Panc1 (cell line): ENCODE measurements at regions not wholly inside any gene's neighbourhood (a gene's known extent, or its start where the extent isn't known, plus 50 kb on each side); places are given as distances from the start of the nearest gene placed in this dataset.
A peak's percentile ranks its signal among the peaks of the same experiment; 100 is the strongest.

Source experiments
- ATAC-seq: fragments of 200-7000 bp; cut with Tn5 transposase; 2 replicates; pipeline ENCODE4 v1.9.1; 2020; ENCODE audit warnings: mild to moderate bottlenecking, moderate library complexity
- BruUV-seq: library from RNA; stranded (reverse); fragments of 400-500 nt; replicated peaks from 2 replicates; lab custom pipeline; 2021; lab: Mats Ljungman, UMichigan
- CTCF ChIA-PET: fragments of 300-600 bp; sonication (Branson Sonifier 250); formaldehyde crosslinking; loops from one replicate; lab custom pipeline; 2022; ENCODE audit warnings: antibody characterized with exemption; lab: Charles Lee
- POLR2A ChIA-PET: fragments of 300-600 bp; sonication (Branson Sonifier 250); formaldehyde crosslinking; loops from one replicate; lab custom pipeline; 2022; ENCODE audit warnings: antibody characterized with exemption; lab: Charles Lee
- DNase-seq: peaks from one replicate; pipeline ENCODE4 v3.0.0-alpha.2; 2010; ENCODE audit warnings: low read depth, low spot score
- H3K27ac ChIP-seq: 2 replicates; pipeline ENCODE4 v1.5.1; 2011; ENCODE audit warnings: mild to moderate bottlenecking, low read length, inconsistent platforms
- H3K27me3 ChIP-seq: fragments of 200-500 bp; sonication (Bioruptor generic); 2 replicates; pipeline ENCODE4 v1.6.0; 2014; ENCODE audit warnings: low read length, inconsistent platforms; ENCODE audit not compliant: control insufficient read depth, insufficient read depth
- H3K36me3 ChIP-seq: fragments of 200-500 bp; sonication (Bioruptor generic); 2 replicates; pipeline ENCODE4 v1.5.1; 2014; ENCODE audit warnings: inconsistent platforms, mild to moderate bottlenecking, low read length, moderate library complexity; ENCODE audit not compliant: control insufficient read depth, insufficient read depth
- H3K4me1 ChIP-seq: 2 replicates; pipeline ENCODE4 v1.5.1; 2011; ENCODE audit warnings: inconsistent platforms, mild to moderate bottlenecking, low read length, moderate library complexity; ENCODE audit not compliant: control insufficient read depth, insufficient read depth
- H3K4me3 ChIP-seq, 2 experiments: 2 replicates each; pipeline ENCODE4 v1.5.1; 2011 to 2012; ENCODE audit warnings: low read depth in 2 of 2, low read length in 2 of 2, mild to moderate bottlenecking in 2 of 2, inconsistent platforms in 1 of 2, moderate library complexity in 1 of 2
- H3K9me3 ChIP-seq: fragments of 200-500 bp; sonication (Bioruptor generic); 2 replicates; pipeline ENCODE4 v1.5.1; 2014; ENCODE audit warnings: low read depth, mild to moderate bottlenecking, inconsistent platforms, low read length, moderate library complexity; ENCODE audit not compliant: control insufficient read depth, insufficient read depth
- POLR2AphosphoS5 ChIP-seq: IDR thresholded peaks from 2 replicates; pipeline ENCODE4 v1.6.1; 2012; ENCODE audit warnings: mild to moderate bottlenecking, low read depth, low read length, moderate library complexity
- SIN3A ChIP-seq: IDR thresholded peaks from 2 replicates; pipeline ENCODE4 v1.6.1; 2012; ENCODE audit warnings: low read depth, mild to moderate bottlenecking, low read length, moderate library complexity, borderline replicate concordance; ENCODE audit not compliant: insufficient read depth
- TCF7L2 ChIP-seq: IDR thresholded peaks from 2 replicates; pipeline ENCODE4 v1.6.1; 2011; ENCODE audit warnings: mild to moderate bottlenecking, low read depth, low read length, inconsistent platforms
- in situ Hi-C: cut with HindIII; loops from 2 replicates; pipeline ENCODE4 v1.10.0; 2016; ENCODE audit warnings: low sequenced_read_pairs, low pct_unique_long_range_greater_than_20kb
- intact Hi-C: fragments of 100-400 bp; cut with micrococcal nuclease; formaldehyde crosslinking; loops from one replicate; pipeline ENCODE4 v1.10.0; 2022; ENCODE audit not compliant: unreplicated experiment
- TF ChIP-seq, protein P1 (sequence below): fragments of 450-650 bp; IDR thresholded peaks from 2 replicates; pipeline ENCODE4 v1.5.1; 2017; ENCODE audit warnings: mild to moderate bottlenecking
- TF ChIP-seq, protein P2 (sequence below), 2 experiments: IDR thresholded peaks; 2 replicates each; pipeline ENCODE4 v1.6.1; 2011 to 2012; ENCODE audit warnings: low read depth in 2 of 2, control low read depth in 1 of 2, low read length in 1 of 2, mild to moderate bottlenecking in 1 of 2, moderate library complexity in 1 of 2; ENCODE audit not compliant: insufficient read depth in 1 of 2

DNA sequence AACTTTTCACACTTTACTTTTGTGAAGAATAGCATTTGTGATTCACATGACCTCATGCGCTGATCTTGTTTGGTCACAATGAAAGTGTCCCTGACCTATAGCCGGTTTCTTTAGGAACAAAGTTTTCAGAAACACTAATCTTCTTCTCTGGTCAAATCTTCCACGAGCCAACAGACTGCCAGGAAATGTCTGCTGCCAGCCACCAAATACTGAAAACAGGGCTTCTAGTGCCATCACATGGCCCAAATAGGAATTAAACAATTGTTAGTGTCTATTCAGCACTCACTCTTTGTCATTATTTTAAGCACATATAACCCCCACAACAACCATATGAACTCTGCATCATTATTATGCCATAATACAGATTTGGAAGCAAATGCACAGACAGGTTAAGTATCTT is 286.5 kb upstream of the SYT4 start:
- TF ChIP-seq POLR2AphosphoS5, result no peak
- TF ChIP-seq, protein P1, sequence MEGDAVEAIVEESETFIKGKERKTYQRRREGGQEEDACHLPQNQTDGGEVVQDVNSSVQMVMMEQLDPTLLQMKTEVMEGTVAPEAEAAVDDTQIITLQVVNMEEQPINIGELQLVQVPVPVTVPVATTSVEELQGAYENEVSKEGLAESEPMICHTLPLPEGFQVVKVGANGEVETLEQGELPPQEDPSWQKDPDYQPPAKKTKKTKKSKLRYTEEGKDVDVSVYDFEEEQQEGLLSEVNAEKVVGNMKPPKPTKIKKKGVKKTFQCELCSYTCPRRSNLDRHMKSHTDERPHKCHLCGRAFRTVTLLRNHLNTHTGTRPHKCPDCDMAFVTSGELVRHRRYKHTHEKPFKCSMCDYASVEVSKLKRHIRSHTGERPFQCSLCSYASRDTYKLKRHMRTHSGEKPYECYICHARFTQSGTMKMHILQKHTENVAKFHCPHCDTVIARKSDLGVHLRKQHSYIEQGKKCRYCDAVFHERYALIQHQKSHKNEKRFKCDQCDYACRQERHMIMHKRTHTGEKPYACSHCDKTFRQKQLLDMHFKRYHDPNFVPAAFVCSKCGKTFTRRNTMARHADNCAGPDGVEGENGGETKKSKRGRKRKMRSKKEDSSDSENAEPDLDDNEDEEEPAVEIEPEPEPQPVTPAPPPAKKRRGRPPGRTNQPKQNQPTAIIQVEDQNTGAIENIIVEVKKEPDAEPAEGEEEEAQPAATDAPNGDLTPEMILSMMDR, result peak; percentile 35; the same call in 1 of the 2 replicates
- in situ Hi-C loops, result no loop called here
- no TSS peak for BruUV-seq
- no peak overlapping the region for H3K4me3 ChIP-seq
- ATAC-seq (no peak), DNase-seq (no peak)
- no peaks in the 10 kb centered on the region for H3K9me3 ChIP-seq
- H3K27me3 ChIP-seq, result no peaks in the 10 kb centered on the region
- intact Hi-C loops, result loop anchor here (10.0 kb wide), 1 partner anchor 1509 kb away; no protein-coding TSS in a partner anchor
- H3K4me1 ChIP-seq, result no peaks in the 10 kb centered on the region
- H3K36me3 ChIP-seq, result no peaks in the 10 kb centered on the region
- ChIA-PET CTCF (interaction anchor here (0.9 kb wide), 1 partner anchor 16 kb away, joined by 3 read pairs; no protein-coding TSS in a partner anchor), POLR2A (no interaction called here)
- no peak overlapping the region for H3K27ac ChIP-seq

DNA sequence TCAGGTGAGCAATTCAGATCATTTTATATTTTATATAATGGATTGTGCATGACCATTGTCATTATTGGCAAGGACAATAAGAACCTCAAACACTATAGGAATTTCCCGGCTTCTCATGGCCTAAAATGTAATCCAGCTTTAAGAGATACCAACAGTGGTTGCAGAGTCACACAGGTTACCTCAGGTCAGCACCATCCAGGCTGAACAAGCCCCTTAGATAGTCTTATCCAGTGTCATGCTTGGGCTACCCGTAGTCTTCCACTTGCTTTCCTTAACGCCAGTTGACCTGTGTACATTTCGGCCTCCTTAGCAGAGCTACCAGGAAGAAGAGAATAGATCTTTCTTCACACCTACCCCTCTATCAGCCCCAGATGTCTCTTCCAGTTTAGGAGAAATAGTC is 293.3 kb upstream of the SYT4 start:
- Histone ChIP-seq H3K4me1 (no peaks in the 10 kb centered on the region), H3K27me3 (no peaks in the 10 kb centered on the region), H3K4me3 (no peak overlapping the region), H3K9me3 (no peaks in the 10 kb centered on the region), H3K27ac (no peak overlapping the region), H3K36me3 (no peaks in the 10 kb centered on the region)
- DNase-seq (no peak), ATAC-seq (no peak)
- TF ChIP-seq POLR2AphosphoS5, result no peak
- TF ChIP-seq SIN3A, result no peak
- TF ChIP-seq TCF7L2, result no peak
- TF ChIP-seq, protein P2, sequence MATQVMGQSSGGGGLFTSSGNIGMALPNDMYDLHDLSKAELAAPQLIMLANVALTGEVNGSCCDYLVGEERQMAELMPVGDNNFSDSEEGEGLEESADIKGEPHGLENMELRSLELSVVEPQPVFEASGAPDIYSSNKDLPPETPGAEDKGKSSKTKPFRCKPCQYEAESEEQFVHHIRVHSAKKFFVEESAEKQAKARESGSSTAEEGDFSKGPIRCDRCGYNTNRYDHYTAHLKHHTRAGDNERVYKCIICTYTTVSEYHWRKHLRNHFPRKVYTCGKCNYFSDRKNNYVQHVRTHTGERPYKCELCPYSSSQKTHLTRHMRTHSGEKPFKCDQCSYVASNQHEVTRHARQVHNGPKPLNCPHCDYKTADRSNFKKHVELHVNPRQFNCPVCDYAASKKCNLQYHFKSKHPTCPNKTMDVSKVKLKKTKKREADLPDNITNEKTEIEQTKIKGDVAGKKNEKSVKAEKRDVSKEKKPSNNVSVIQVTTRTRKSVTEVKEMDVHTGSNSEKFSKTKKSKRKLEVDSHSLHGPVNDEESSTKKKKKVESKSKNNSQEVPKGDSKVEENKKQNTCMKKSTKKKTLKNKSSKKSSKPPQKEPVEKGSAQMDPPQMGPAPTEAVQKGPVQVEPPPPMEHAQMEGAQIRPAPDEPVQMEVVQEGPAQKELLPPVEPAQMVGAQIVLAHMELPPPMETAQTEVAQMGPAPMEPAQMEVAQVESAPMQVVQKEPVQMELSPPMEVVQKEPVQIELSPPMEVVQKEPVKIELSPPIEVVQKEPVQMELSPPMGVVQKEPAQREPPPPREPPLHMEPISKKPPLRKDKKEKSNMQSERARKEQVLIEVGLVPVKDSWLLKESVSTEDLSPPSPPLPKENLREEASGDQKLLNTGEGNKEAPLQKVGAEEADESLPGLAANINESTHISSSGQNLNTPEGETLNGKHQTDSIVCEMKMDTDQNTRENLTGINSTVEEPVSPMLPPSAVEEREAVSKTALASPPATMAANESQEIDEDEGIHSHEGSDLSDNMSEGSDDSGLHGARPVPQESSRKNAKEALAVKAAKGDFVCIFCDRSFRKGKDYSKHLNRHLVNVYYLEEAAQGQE (IDR thresholded peaks at IDR 0.05; ENCODE audit: insufficient read depth in 1 of 2, low read depth in 2 of 2, low read length in 1 of 2), result no peak
- TF ChIP-seq, protein P1, result no peak
- ChIA-PET CTCF (interaction anchor here (2.2 kb wide), 1 partner anchor 18 kb away, joined by 11 read pairs; no protein-coding TSS in a partner anchor), POLR2A (no interaction called here)
- no TSS peak for BruUV-seq
- in situ Hi-C loops, result no loop called here
- intact Hi-C loops, result no loop called here
